K562 (cell line): ENCODE measurements at regions not wholly inside any gene's neighbourhood (a gene's known extent, or its start where the extent isn't known, plus 50 kb on each side); places are given as distances from the start of the nearest gene placed in this dataset.

ENCODE experiments used
- LARP7 ChIP-seq: fragments of 450-650 bp; IDR thresholded peaks from 2 replicates; pipeline ENCODE4 v1.6.1; 2016
- MAFG ChIP-seq: fragments of 450-650 bp; conservative IDR thresholded peaks from 2 replicates; pipeline ENCODE4 v1.6.1; 2016; ENCODE audit warnings: missing genetic modification characterization, missing compliant biosample characterization
- STAT5B ChIP-seq: fragments of 250-450 bp; sonication (Bioruptor Pico); IDR thresholded peaks from 2 replicates; pipeline ENCODE4 v1.8.0; 2021; ENCODE audit warnings: mild to moderate bottlenecking, inconsistent platforms
- ZNF407 ChIP-seq: fragments of 450-650 bp; IDR thresholded peaks from 2 replicates; pipeline ENCODE4 v1.6.1; 2016; ENCODE audit warnings: low read depth
- TF ChIP-seq, protein P1 (sequence below): fragments of 450-650 bp; IDR thresholded peaks from 2 replicates; pipeline ENCODE4 v1.6.1; 2016; ENCODE audit warnings: mild to moderate bottlenecking, moderate library complexity
- TF ChIP-seq, protein P2 (sequence below): sonication (generic); formaldehyde crosslinking; IDR thresholded peaks from 2 replicates; pipeline ENCODE4 v1.8.1; 2023; ENCODE audit warnings: mild to moderate bottlenecking, missing genetic modification reagents

DNA sequence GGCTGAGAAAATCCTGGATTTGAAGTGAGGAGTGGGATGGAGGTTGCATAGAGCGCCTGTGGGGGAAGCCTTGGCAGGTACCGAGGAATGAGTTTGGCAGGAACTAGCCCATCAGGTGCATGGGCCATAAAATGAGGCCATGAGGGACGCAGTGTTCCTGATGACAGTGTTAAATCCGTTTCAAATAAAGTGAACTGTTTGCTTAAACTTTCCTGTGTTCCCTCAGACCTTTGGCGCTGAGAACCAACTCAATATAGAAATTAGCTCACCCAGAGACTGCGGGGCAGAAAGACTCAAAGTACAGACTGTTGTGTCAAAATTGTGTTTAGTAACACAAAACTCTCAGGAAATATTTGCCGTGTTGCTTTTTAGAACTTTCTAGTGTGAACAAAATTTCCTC lies 250.0 kb upstream of the NR3C2 start (continued):
- TF ChIP-seq, protein P1, sequence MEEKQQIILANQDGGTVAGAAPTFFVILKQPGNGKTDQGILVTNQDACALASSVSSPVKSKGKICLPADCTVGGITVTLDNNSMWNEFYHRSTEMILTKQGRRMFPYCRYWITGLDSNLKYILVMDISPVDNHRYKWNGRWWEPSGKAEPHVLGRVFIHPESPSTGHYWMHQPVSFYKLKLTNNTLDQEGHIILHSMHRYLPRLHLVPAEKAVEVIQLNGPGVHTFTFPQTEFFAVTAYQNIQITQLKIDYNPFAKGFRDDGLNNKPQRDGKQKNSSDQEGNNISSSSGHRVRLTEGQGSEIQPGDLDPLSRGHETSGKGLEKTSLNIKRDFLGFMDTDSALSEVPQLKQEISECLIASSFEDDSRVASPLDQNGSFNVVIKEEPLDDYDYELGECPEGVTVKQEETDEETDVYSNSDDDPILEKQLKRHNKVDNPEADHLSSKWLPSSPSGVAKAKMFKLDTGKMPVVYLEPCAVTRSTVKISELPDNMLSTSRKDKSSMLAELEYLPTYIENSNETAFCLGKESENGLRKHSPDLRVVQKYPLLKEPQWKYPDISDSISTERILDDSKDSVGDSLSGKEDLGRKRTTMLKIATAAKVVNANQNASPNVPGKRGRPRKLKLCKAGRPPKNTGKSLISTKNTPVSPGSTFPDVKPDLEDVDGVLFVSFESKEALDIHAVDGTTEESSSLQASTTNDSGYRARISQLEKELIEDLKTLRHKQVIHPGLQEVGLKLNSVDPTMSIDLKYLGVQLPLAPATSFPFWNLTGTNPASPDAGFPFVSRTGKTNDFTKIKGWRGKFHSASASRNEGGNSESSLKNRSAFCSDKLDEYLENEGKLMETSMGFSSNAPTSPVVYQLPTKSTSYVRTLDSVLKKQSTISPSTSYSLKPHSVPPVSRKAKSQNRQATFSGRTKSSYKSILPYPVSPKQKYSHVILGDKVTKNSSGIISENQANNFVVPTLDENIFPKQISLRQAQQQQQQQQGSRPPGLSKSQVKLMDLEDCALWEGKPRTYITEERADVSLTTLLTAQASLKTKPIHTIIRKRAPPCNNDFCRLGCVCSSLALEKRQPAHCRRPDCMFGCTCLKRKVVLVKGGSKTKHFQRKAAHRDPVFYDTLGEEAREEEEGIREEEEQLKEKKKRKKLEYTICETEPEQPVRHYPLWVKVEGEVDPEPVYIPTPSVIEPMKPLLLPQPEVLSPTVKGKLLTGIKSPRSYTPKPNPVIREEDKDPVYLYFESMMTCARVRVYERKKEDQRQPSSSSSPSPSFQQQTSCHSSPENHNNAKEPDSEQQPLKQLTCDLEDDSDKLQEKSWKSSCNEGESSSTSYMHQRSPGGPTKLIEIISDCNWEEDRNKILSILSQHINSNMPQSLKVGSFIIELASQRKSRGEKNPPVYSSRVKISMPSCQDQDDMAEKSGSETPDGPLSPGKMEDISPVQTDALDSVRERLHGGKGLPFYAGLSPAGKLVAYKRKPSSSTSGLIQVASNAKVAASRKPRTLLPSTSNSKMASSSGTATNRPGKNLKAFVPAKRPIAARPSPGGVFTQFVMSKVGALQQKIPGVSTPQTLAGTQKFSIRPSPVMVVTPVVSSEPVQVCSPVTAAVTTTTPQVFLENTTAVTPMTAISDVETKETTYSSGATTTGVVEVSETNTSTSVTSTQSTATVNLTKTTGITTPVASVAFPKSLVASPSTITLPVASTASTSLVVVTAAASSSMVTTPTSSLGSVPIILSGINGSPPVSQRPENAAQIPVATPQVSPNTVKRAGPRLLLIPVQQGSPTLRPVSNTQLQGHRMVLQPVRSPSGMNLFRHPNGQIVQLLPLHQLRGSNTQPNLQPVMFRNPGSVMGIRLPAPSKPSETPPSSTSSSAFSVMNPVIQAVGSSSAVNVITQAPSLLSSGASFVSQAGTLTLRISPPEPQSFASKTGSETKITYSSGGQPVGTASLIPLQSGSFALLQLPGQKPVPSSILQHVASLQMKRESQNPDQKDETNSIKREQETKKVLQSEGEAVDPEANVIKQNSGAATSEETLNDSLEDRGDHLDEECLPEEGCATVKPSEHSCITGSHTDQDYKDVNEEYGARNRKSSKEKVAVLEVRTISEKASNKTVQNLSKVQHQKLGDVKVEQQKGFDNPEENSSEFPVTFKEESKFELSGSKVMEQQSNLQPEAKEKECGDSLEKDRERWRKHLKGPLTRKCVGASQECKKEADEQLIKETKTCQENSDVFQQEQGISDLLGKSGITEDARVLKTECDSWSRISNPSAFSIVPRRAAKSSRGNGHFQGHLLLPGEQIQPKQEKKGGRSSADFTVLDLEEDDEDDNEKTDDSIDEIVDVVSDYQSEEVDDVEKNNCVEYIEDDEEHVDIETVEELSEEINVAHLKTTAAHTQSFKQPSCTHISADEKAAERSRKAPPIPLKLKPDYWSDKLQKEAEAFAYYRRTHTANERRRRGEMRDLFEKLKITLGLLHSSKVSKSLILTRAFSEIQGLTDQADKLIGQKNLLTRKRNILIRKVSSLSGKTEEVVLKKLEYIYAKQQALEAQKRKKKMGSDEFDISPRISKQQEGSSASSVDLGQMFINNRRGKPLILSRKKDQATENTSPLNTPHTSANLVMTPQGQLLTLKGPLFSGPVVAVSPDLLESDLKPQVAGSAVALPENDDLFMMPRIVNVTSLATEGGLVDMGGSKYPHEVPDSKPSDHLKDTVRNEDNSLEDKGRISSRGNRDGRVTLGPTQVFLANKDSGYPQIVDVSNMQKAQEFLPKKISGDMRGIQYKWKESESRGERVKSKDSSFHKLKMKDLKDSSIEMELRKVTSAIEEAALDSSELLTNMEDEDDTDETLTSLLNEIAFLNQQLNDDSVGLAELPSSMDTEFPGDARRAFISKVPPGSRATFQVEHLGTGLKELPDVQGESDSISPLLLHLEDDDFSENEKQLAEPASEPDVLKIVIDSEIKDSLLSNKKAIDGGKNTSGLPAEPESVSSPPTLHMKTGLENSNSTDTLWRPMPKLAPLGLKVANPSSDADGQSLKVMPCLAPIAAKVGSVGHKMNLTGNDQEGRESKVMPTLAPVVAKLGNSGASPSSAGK = no peak
- TF ChIP-seq MAFG (tag) = no peak
- TF ChIP-seq STAT5B (CRISPR knock-in tag) = no peak
- TF ChIP-seq LARP7 = no peak
- no peak for TF ChIP-seq ZNF407
- TF ChIP-seq, protein P2, sequence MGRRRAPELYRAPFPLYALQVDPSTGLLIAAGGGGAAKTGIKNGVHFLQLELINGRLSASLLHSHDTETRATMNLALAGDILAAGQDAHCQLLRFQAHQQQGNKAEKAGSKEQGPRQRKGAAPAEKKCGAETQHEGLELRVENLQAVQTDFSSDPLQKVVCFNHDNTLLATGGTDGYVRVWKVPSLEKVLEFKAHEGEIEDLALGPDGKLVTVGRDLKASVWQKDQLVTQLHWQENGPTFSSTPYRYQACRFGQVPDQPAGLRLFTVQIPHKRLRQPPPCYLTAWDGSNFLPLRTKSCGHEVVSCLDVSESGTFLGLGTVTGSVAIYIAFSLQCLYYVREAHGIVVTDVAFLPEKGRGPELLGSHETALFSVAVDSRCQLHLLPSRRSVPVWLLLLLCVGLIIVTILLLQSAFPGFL (CRISPR knock-in tag) = no peak
